K562 (cell line): ENCODE measurements at regions not wholly inside any gene's neighbourhood (a gene's known extent, or its start where the extent isn't known, plus 50 kb on each side); places are given as distances from the start of the nearest gene placed in this dataset.

Source experiments
- ATAC-seq: fragments of 200-7000 bp; cut with Tn5 transposase; 3 replicates; pipeline ENCODE4 v1.9.1; 2020; ENCODE audit warnings: moderate library complexity
- BruUV-seq: library from RNA; stranded (reverse); fragments of 400-500 nt; replicated peaks from 2 replicates; lab custom pipeline; 2021; lab: Mats Ljungman, UMichigan
- CTCF ChIA-PET: fragments of 300-600 bp; formaldehyde crosslinking; extraction: SDS; loops from one replicate; lab custom pipeline; 2021; ENCODE audit warnings: low intra/inter-chr PET ratio; lab: Yijun Ruan, JAX
- POLR2A ChIA-PET: fragments of 300-600, 350-650 bp; sonication (Branson Sonifier 250); formaldehyde crosslinking; extraction: SDS; loops from one replicate; lab custom pipeline; 2021; ENCODE audit warnings: antibody characterized with exemption, inconsistent platforms; lab: Yijun Ruan, JAX
- DNase-seq, 4 experiments: peaks; one replicate each; pipeline versions ENCODE4 v3.0.0 to v3.0.0-alpha.2; 2011 to 2018; ENCODE audit warnings: low spot score in 3 of 4, mixed read lengths in 3 of 4; ENCODE audit errors: extremely low read depth in 1 of 4
- FAIRE-seq: peaks from 2 replicates; lab custom pipeline; 2011; peaks lifted over from hg19 to GRCh38; lab: Jason Lieb, UNC
- H2AFZ ChIP-seq: 2 replicates; pipeline ENCODE4 v1.6.0; 2011; ENCODE audit warnings: low read depth, low read length, control low read depth, inconsistent platforms
- H3K27ac ChIP-seq: fragments of 200-600 bp; 3 replicates; pipeline ENCODE4 v1.8.0; 2011; ENCODE audit warnings: low read depth, mild to moderate bottlenecking, control low read depth, inconsistent platforms, low read length, moderate library complexity, mixed read lengths; ENCODE audit errors: extremely low read depth
- H3K27me3 ChIP-seq, 2 experiments: fragments of 300-600 bp in 1 of 2; 2 replicates in 1 of 2; 3 replicates in 1 of 2; pipeline versions ENCODE4 v1.6.0 to v1.8.0; 2011; ENCODE audit warnings: inconsistent platforms in 2 of 2, low read length in 2 of 2, mild to moderate bottlenecking in 1 of 2, mixed read lengths in 1 of 2, moderate library complexity in 1 of 2; ENCODE audit not compliant: control insufficient read depth in 2 of 2, insufficient read depth in 2 of 2
- H3K36me3 ChIP-seq: fragments of 300-600 bp; 3 replicates; pipeline ENCODE4 v1.8.0; 2011; ENCODE audit warnings: mild to moderate bottlenecking, low read length, inconsistent platforms; ENCODE audit not compliant: control insufficient read depth, insufficient read depth
- H3K4me1 ChIP-seq, 2 experiments: fragments of 200-600 bp in 1 of 2; replicated peaks in 1 of 2; 2 replicates in 1 of 2; 3 replicates in 1 of 2; pipeline versions ENCODE4 v1.5.1 to v1.8.0; 2011; ENCODE audit warnings: inconsistent platforms in 2 of 2, low read length in 2 of 2, mild to moderate bottlenecking in 1 of 2, mixed read lengths in 1 of 2, moderate library complexity in 1 of 2; ENCODE audit not compliant: control insufficient read depth in 2 of 2, insufficient read depth in 2 of 2
- H3K4me2 ChIP-seq: 2 replicates; pipeline ENCODE4 v1.6.1; 2011; ENCODE audit warnings: low read length, control low read depth, inconsistent platforms, mixed read lengths; ENCODE audit not compliant: insufficient read depth
- H3K4me3 ChIP-seq: fragments of 200-600 bp; sonication (generic), shearing (Covaris generic); 2 replicates; pipeline ENCODE4 v1.5.1; 2016; ENCODE audit warnings: control low read depth, inconsistent platforms
- H3K79me2 ChIP-seq: fragments of 200-600 bp; 3 replicates; pipeline ENCODE4 v1.8.0; 2011; ENCODE audit warnings: low read length, inconsistent platforms; ENCODE audit not compliant: control insufficient read depth, insufficient read depth
- H3K9ac ChIP-seq, 2 experiments: 2 replicates each; pipeline versions ENCODE4 v1.6.0 to v1.6.1; 2011; ENCODE audit warnings: low read depth in 2 of 2, low read length in 2 of 2, control low read depth in 1 of 2, inconsistent platforms in 1 of 2, mild to moderate bottlenecking in 1 of 2, mixed read lengths in 1 of 2; ENCODE audit not compliant: insufficient read depth in 1 of 2
- H3K9me1 ChIP-seq: one replicate; pipeline ENCODE4 v1.6.0; 2011; ENCODE audit warnings: inconsistent platforms, mild to moderate bottlenecking, low read length, moderate library complexity; ENCODE audit not compliant: control insufficient read depth, insufficient read depth
- H3K9me3 ChIP-seq: replicated peaks from 2 replicates; pipeline ENCODE4 v1.5.1; 2011; ENCODE audit warnings: low read depth, low read length, inconsistent platforms; ENCODE audit not compliant: control insufficient read depth, insufficient read depth
- H4K20me1 ChIP-seq: replicated peaks from 2 replicates; pipeline ENCODE4 v1.6.1; 2011; ENCODE audit warnings: low read length, inconsistent platforms, mixed read lengths; ENCODE audit not compliant: control insufficient read depth, insufficient read depth
- BMI1 ChIP-seq: fragments of 150-350 bp; IDR thresholded peaks from 2 replicates; pipeline ENCODE4 v1.6.1; 2014; ENCODE audit warnings: low read length
- EP400 ChIP-seq: fragments of 450-650 bp; IDR thresholded peaks from 2 replicates; pipeline ENCODE4 v1.6.1; 2017; ENCODE audit warnings: antibody characterized with exemption, mild to moderate bottlenecking, moderate library complexity
- MBD1 ChIP-seq: fragments of 250-450 bp; sonication (Bioruptor Pico); IDR thresholded peaks from 2 replicates; pipeline ENCODE4 v1.8.0; 2022; ENCODE audit warnings: inconsistent platforms
- MNT ChIP-seq, 2 experiments: fragments of 450-650 bp; conservative IDR thresholded peaks; 2 replicates each; pipeline ENCODE4 v1.6.1; 2017; ENCODE audit warnings: mild to moderate bottlenecking in 2 of 2, moderate library complexity in 2 of 2
- MYNN ChIP-seq, 2 experiments: sonication (generic); formaldehyde crosslinking in 1 of 2; IDR thresholded peaks; 2 replicates each; pipeline versions ENCODE4 v1.5.0 to v1.6.1; 2016 to 2020; ENCODE audit warnings: antibody characterized with exemption in 1 of 2, missing genetic modification reagents in 1 of 2
- STAT5A ChIP-seq: IDR thresholded peaks from 2 replicates; pipeline ENCODE4 v1.6.1; 2012; ENCODE audit warnings: low read length, inconsistent platforms, borderline replicate concordance
- TSC22D4 ChIP-seq: fragments of 450-650 bp; IDR thresholded peaks from 2 replicates; pipeline ENCODE4 v1.6.1; 2016; ENCODE audit warnings: missing genetic modification characterization, missing biosample characterization, control low read depth
- YBX1 ChIP-seq: fragments of 450-650 bp; IDR thresholded peaks from 2 replicates; pipeline ENCODE4 v1.7.1; 2016; ENCODE audit warnings: mild to moderate bottlenecking
- ZNF232 ChIP-seq: sonication (generic); formaldehyde crosslinking; IDR thresholded peaks from 2 replicates; pipeline ENCODE4 v1.8.0; 2022; ENCODE audit warnings: mild to moderate bottlenecking, missing genetic modification reagents
- WGBS: fragments of 100-300 bp; shearing (Covaris generic); methylation state at CpG from one replicate; pipeline ENCODE4 v1.1.6; 2016; ENCODE audit warnings: low coverage, mixed read lengths; ENCODE audit not compliant: insufficient coverage; ENCODE audit errors: missing lambda C conversion rate; 5-methylcytosine and 5-hydroxymethylcytosine counted together
- in situ Hi-C: fragments of 300-500 bp; cut with MboI; formaldehyde crosslinking; loops from 4 replicates; pipeline ENCODE4 v1.15.0; 2018; ENCODE audit warnings: inconsistent platforms, mixed read lengths
- intact Hi-C: fragments of 100-400 bp; cut with micrococcal nuclease; formaldehyde crosslinking; loops from 2 replicates; pipeline ENCODE4 v1.14.2; 2022
- TF ChIP-seq, protein P1 (sequence below): sonication (generic); formaldehyde crosslinking; IDR thresholded peaks from 2 replicates; pipeline ENCODE4 v1.8.1; 2023; ENCODE audit warnings: mild to moderate bottlenecking, missing genetic modification reagents

DNA sequence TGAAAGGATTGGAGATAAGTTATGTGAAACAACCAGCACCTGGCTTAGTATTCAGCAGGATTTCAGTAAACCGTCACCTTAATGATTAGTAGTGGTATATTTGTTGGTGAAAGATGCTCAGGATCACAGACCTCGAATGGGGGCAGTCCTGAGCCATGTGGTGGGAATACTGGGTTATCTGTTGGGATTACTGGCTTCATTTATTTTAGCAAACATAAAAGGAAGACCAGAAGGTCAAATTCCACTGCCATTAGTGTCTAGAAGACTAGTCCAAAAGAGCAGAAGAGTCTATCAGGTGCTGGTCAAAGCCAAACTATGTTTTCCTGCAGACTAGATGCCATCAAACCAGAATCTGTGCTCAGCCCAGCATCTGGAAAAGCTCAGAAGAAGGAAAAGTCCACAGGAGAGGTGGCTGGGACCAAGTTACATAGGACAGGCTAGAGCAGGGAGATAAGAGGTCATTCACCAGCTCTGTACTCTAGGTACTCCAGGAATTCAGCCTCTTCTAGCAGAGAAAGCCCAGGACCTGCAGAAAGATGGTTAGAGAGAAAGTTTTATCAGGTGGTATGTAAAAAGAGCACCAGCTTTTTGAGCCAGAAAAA is 343.4 kb downstream of the PLPP3 start:
- no peak for TF ChIP-seq YBX1
- TF ChIP-seq STAT5A, result no peak
- TF ChIP-seq MYNN (IDR thresholded peaks at IDR 0.05), result no peak
- TF ChIP-seq MYNN (CRISPR knock-in tag; IDR thresholded peaks at IDR 0.05), result no peak
- no peak overlapping the region for H3K9ac ChIP-seq
- no peak overlapping the region for H3K27ac ChIP-seq
- no peaks in the 10 kb centered on the region for H3K9me1 ChIP-seq
- no peaks in the 10 kb centered on the region for H3K36me3 ChIP-seq
- WGBS, result 2% methylated on average over 2 of the region's 2 CpGs
- no peak overlapping the region for H3K4me3 ChIP-seq
- ATAC-seq (no peak), DNase-seq (no peak), FAIRE-seq (no peak)
- H4K20me1 ChIP-seq, result no peaks in the 10 kb centered on the region
- no TSS peak for BruUV-seq
- POLR2A ChIA-PET, result no interaction called here
- no peaks in the 10 kb centered on the region for H3K27me3 ChIP-seq
- no peaks in the 10 kb centered on the region for H3K79me2 ChIP-seq
- H3K4me1 ChIP-seq, result no peaks in the 10 kb centered on the region
- no peak overlapping the region for H2AFZ ChIP-seq
- no peak overlapping the region for H3K4me2 ChIP-seq
- intact Hi-C loops (loop anchor here (10.0 kb wide), 1 partner anchor 349 kb away; no protein-coding TSS in a partner anchor), in situ Hi-C loops (no loop called here)
- CTCF ChIA-PET, result no interaction called here
- no peaks in the 10 kb centered on the region for H3K9me3 ChIP-seq

DNA sequence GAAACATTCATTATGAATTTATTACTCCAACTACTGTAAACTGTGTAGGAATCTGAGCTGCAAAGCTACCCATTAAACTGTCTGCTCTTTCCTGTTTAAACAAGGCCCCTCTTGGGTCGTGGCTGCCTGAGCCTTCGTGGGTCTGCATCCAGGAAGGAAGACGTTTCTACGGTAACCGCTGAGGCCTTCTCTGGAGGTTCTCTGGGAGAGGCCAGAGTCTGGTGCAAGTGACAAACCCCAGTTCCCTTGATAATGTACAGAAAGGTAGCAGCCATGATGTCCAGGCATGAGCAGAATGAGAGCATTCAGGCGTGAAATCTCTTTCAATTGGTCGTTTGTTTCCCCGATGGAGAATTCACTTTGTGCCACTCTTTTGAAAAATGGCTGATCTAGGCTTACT is 350.2 kb downstream of the PLPP3 start:
- no peaks in the 10 kb centered on the region for H3K9me3 ChIP-seq
- FAIRE-seq (no peak), ATAC-seq (no peak), DNase-seq (no peak)
- H3K4me2 ChIP-seq, result no peak overlapping the region
- no peak overlapping the region for H2AFZ ChIP-seq
- no peaks in the 10 kb centered on the region for H3K4me1 ChIP-seq
- H4K20me1 ChIP-seq, result no peaks in the 10 kb centered on the region
- no peaks in the 10 kb centered on the region for H3K79me2 ChIP-seq
- ChIA-PET CTCF (no interaction called here), POLR2A (no interaction called here)
- no peak overlapping the region for H3K9ac ChIP-seq
- H3K27ac ChIP-seq, result no peak overlapping the region
- in situ Hi-C loops (no loop called here), intact Hi-C loops (no loop called here)
- WGBS, result 0% methylated on average over 8 of the region's 8 CpGs
- no peaks in the 10 kb centered on the region for H3K27me3 ChIP-seq
- H3K4me3 ChIP-seq, result no peak overlapping the region
- no peaks in the 10 kb centered on the region for H3K36me3 ChIP-seq
- no peaks in the 10 kb centered on the region for H3K9me1 ChIP-seq
- BruUV-seq, result no TSS peak
- TF ChIP-seq ZNF232 (CRISPR knock-in tag), result no peak
- no peak for TF ChIP-seq MBD1
- TF ChIP-seq TSC22D4 (tag), result no peak
- TF ChIP-seq MNT (conservative IDR thresholded peaks at IDR 0.05), result no peak
- no peak for TF ChIP-seq EP400
- no peak for TF ChIP-seq BMI1
- TF ChIP-seq, protein P1, sequence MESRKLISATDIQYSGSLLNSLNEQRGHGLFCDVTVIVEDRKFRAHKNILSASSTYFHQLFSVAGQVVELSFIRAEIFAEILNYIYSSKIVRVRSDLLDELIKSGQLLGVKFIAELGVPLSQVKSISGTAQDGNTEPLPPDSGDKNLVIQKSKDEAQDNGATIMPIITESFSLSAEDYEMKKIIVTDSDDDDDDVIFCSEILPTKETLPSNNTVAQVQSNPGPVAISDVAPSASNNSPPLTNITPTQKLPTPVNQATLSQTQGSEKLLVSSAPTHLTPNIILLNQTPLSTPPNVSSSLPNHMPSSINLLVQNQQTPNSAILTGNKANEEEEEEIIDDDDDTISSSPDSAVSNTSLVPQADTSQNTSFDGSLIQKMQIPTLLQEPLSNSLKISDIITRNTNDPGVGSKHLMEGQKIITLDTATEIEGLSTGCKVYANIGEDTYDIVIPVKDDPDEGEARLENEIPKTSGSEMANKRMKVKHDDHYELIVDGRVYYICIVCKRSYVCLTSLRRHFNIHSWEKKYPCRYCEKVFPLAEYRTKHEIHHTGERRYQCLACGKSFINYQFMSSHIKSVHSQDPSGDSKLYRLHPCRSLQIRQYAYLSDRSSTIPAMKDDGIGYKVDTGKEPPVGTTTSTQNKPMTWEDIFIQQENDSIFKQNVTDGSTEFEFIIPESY (CRISPR knock-in tag), result no peak
